K562 (cell line): ENCODE measurements at regions not wholly inside any gene's neighbourhood (a gene's known extent, or its start where the extent isn't known, plus 50 kb on each side); places are given as distances from the start of the nearest gene placed in this dataset.

Experiments
- NFE2L1 ChIP-seq: fragments of 450-650 bp; IDR thresholded peaks from 2 replicates; pipeline ENCODE4 v1.6.1; 2016; ENCODE audit warnings: missing genetic modification characterization, low read depth, mild to moderate bottlenecking, missing compliant biosample characterization, moderate library complexity, borderline replicate concordance
- ZNF316 ChIP-seq: fragments of 450-650 bp; IDR thresholded peaks from 2 replicates; pipeline ENCODE4 v1.6.1; 2016
- ZNF507 ChIP-seq: conservative IDR thresholded peaks from 2 replicates; pipeline ENCODE4 v1.6.1; 2017; ENCODE audit warnings: missing genetic modification characterization, missing compliant biosample characterization
- TF ChIP-seq, protein P1 (sequence below), 2 experiments: fragments of 450-650 bp in 1 of 2; sonication (generic) in 1 of 2; formaldehyde crosslinking in 1 of 2; IDR thresholded peaks; 2 replicates each; pipeline versions ENCODE4 v1.7.1 to v1.9.0; 2016 to 2022; ENCODE audit warnings: inconsistent platforms in 1 of 2, mild to moderate bottlenecking in 1 of 2, missing genetic modification reagents in 1 of 2
- TF ChIP-seq, protein P2 (sequence below): fragments of 450-650 bp; IDR thresholded peaks from 2 replicates; pipeline ENCODE4 v1.6.1; 2017; ENCODE audit warnings: antibody characterized with exemption, mild to moderate bottlenecking

DNA sequence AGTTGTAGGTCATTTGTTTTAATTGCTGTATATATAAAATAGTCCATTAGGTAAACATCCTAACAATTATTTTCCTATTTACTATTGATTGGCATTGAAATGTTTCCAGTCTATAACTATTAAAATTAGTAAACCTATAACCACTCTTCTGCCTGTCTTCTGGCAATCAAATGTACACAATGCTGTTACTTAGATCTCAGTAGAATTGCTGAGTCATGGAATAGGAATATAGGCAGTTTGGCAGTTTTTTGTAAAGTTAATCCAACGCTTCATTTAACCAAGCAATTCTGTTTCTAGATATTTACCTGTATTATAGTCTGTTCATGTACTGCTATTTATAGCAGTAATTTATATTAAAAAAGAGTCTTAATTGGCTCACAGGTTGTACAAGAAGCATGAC lies 518.1 kb downstream of the DCDC2C start (continued):
- TF ChIP-seq NFE2L1: no peak
- TF ChIP-seq, protein P1, sequence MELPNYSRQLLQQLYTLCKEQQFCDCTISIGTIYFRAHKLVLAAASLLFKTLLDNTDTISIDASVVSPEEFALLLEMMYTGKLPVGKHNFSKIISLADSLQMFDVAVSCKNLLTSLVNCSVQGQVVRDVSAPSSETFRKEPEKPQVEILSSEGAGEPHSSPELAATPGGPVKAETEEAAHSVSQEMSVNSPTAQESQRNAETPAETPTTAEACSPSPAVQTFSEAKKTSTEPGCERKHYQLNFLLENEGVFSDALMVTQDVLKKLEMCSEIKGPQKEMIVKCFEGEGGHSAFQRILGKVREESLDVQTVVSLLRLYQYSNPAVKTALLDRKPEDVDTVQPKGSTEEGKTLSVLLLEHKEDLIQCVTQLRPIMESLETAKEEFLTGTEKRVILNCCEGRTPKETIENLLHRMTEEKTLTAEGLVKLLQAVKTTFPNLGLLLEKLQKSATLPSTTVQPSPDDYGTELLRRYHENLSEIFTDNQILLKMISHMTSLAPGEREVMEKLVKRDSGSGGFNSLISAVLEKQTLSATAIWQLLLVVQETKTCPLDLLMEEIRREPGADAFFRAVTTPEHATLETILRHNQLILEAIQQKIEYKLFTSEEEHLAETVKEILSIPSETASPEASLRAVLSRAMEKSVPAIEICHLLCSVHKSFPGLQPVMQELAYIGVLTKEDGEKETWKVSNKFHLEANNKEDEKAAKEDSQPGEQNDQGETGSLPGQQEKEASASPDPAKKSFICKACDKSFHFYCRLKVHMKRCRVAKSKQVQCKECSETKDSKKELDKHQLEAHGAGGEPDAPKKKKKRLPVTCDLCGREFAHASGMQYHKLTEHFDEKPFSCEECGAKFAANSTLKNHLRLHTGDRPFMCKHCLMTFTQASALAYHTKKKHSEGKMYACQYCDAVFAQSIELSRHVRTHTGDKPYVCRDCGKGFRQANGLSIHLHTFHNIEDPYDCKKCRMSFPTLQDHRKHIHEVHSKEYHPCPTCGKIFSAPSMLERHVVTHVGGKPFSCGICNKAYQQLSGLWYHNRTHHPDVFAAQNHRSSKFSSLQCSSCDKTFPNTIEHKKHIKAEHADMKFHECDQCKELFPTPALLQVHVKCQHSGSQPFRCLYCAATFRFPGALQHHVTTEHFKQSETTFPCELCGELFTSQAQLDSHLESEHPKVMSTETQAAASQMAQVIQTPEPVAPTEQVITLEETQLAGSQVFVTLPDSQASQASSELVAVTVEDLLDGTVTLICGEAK (IDR thresholded peaks at IDR 0.05): no peak
- TF ChIP-seq, protein P1 (CRISPR knock-in tag; IDR thresholded peaks at IDR 0.05): no peak
- peak; percentile 56 for TF ChIP-seq ZNF316
- TF ChIP-seq, protein P2, sequence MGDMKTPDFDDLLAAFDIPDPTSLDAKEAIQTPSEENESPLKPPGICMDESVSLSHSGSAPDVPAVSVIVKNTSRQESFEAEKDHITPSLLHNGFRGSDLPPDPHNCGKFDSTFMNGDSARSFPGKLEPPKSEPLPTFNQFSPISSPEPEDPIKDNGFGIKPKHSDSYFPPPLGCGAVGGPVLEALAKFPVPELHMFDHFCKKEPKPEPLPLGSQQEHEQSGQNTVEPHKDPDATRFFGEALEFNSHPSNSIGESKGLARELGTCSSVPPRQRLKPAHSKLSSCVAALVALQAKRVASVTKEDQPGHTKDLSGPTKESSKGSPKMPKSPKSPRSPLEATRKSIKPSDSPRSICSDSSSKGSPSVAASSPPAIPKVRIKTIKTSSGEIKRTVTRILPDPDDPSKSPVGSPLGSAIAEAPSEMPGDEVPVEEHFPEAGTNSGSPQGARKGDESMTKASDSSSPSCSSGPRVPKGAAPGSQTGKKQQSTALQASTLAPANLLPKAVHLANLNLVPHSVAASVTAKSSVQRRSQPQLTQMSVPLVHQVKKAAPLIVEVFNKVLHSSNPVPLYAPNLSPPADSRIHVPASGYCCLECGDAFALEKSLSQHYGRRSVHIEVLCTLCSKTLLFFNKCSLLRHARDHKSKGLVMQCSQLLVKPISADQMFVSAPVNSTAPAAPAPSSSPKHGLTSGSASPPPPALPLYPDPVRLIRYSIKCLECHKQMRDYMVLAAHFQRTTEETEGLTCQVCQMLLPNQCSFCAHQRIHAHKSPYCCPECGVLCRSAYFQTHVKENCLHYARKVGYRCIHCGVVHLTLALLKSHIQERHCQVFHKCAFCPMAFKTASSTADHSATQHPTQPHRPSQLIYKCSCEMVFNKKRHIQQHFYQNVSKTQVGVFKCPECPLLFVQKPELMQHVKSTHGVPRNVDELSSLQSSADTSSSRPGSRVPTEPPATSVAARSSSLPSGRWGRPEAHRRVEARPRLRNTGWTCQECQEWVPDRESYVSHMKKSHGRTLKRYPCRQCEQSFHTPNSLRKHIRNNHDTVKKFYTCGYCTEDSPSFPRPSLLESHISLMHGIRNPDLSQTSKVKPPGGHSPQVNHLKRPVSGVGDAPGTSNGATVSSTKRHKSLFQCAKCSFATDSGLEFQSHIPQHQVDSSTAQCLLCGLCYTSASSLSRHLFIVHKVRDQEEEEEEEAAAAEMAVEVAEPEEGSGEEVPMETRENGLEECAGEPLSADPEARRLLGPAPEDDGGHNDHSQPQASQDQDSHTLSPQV: no peak
- no peak for TF ChIP-seq ZNF507 (tag)
- TF ChIP-seq, all 486 proteins: peak for 5
